SK-N-SH (cell line): ENCODE measurements at regions not wholly inside any gene's neighbourhood (a gene's known extent, or its start where the extent isn't known, plus 50 kb on each side); places are given as distances from the start of the nearest gene placed in this dataset.
A peak's percentile ranks its signal among the peaks of the same experiment; 100 is the strongest.

Experiments used
- CTCF ChIA-PET: fragments of 300-600, 350-600 bp; formaldehyde crosslinking; extraction: SDS; loops from one replicate; lab custom pipeline; 2021; lab: Yijun Ruan, JAX
- POLR2A ChIA-PET: fragments of 350-600 bp; sonication (Branson Sonifier 250); formaldehyde crosslinking; extraction: SDS; loops from one replicate; lab custom pipeline; 2020; ENCODE audit warnings: antibody characterized with exemption, inconsistent platforms; lab: Yijun Ruan, JAX
- DNase-seq: peaks from one replicate; pipeline ENCODE4 v3.0.0; 2012
- H2AFZ ChIP-seq: fragments of 200-600 bp; sonication (generic); 2 replicates; pipeline ENCODE4 v1.8.1; 2016; ENCODE audit warnings: antibody characterized with exemption, mild to moderate bottlenecking, low read depth
- H3F3A ChIP-seq: fragments of 200-600 bp; sonication (generic); replicated peaks from 2 replicates; pipeline ENCODE3; 2016; ENCODE audit warnings: antibody characterized with exemption, mild to moderate bottlenecking; ENCODE audit not compliant: insufficient read depth
- H3K27ac ChIP-seq, 2 experiments: fragments of 200-500 bp in 1 of 2; fragments of 200-600 bp in 1 of 2; sonication (Bioruptor generic) in 1 of 2; sonication (generic), shearing (Covaris generic) in 1 of 2; 2 replicates each; pipeline versions ENCODE4 v1.5.1 to v1.6.1; 2014 to 2016; ENCODE audit warnings: low read depth in 2 of 2, inconsistent platforms in 1 of 2, low read length in 1 of 2, mild to moderate bottlenecking in 1 of 2, mixed read lengths in 1 of 2
- H3K27me3 ChIP-seq: fragments of 200-600 bp; sonication (generic), shearing (Covaris generic); 2 replicates; pipeline ENCODE4 v1.6.1; 2016; ENCODE audit warnings: mixed run types; ENCODE audit not compliant: insufficient read depth
- H3K36me3 ChIP-seq, 2 experiments: fragments of 200-500 bp in 1 of 2; fragments of 200-600 bp in 1 of 2; sonication (Bioruptor generic) in 1 of 2; sonication (generic) in 1 of 2; replicated peaks in 1 of 2; 2 replicates each; pipeline versions ENCODE3 to v1.5.1; 2014 to 2016; ENCODE audit warnings: low read length in 1 of 2, mild to moderate bottlenecking in 1 of 2; ENCODE audit not compliant: insufficient read depth in 2 of 2, control insufficient read depth in 1 of 2
- H3K4me1 ChIP-seq, 2 experiments: fragments of 200-500 bp in 1 of 2; fragments of 200-600 bp in 1 of 2; sonication (Bioruptor generic) in 1 of 2; sonication (generic), shearing (Covaris generic) in 1 of 2; 2 replicates each; pipeline versions ENCODE4 v1.5.1 to v1.6.1; 2014 to 2016; ENCODE audit warnings: low read depth in 1 of 2, low read length in 1 of 2, mixed run types in 1 of 2; ENCODE audit not compliant: insufficient read depth in 2 of 2, control insufficient read depth in 1 of 2
- H3K4me2 ChIP-seq: fragments of 200-600 bp; sonication (generic), shearing (Covaris generic); 2 replicates; pipeline ENCODE4 v1.6.1; 2017; ENCODE audit warnings: mixed run types
- H3K4me3 ChIP-seq, 2 experiments: fragments of 200-500 bp in 1 of 2; fragments of 200-600 bp in 1 of 2; sonication (Bioruptor generic) in 1 of 2; sonication (generic), shearing (Covaris generic) in 1 of 2; 2 replicates each; pipeline versions ENCODE4 v1.5.1 to v1.8.1; 2014 to 2016; ENCODE audit warnings: low read depth in 2 of 2, inconsistent platforms in 1 of 2, low read length in 1 of 2, mild to moderate bottlenecking in 1 of 2, mixed read lengths in 1 of 2, moderate library complexity in 1 of 2
- H3K79me2 ChIP-seq: fragments of 200-600 bp; sonication (generic); 2 replicates; pipeline ENCODE4 v1.8.1; 2017; ENCODE audit warnings: mild to moderate bottlenecking; ENCODE audit not compliant: insufficient read depth
- H3K9ac ChIP-seq: fragments of 200-600 bp; sonication (generic); 2 replicates; pipeline ENCODE4 v1.6.1; 2017; ENCODE audit warnings: mixed run types
- H3K9me2 ChIP-seq: fragments of 200-600 bp; sonication (generic); 2 replicates; pipeline ENCODE4 v1.6.1; 2017; ENCODE audit warnings: mixed run types
- H3K9me3 ChIP-seq: fragments of 200-600 bp; sonication (generic); 2 replicates; pipeline ENCODE4 v1.6.1; 2017; ENCODE audit warnings: mixed run types, mild to moderate bottlenecking, moderate library complexity
- H4K20me1 ChIP-seq: fragments of 200-600 bp; sonication (generic); 2 replicates; pipeline ENCODE4 v1.6.1; 2017; ENCODE audit warnings: mild to moderate bottlenecking, mixed run types; ENCODE audit not compliant: insufficient read depth
- CTCF ChIP-seq: fragments of 200-600 bp; sonication (generic); IDR thresholded peaks from 2 replicates; pipeline ENCODE4 v1.6.1; 2017; ENCODE audit warnings: antibody characterized with exemption, mild to moderate bottlenecking, moderate library complexity
- ELF1 ChIP-seq: IDR thresholded peaks from 2 replicates; pipeline ENCODE4 v1.4.0; 2012
- FOSL2 ChIP-seq: IDR thresholded peaks from 2 replicates; pipeline ENCODE4 v1.4.0; 2012; ENCODE audit warnings: low read depth, mild to moderate bottlenecking, moderate library complexity, borderline replicate concordance
- FOXM1 ChIP-seq: IDR thresholded peaks from 2 replicates; pipeline ENCODE4 v1.4.0; 2012; ENCODE audit warnings: low read depth, mild to moderate bottlenecking
- GABPA ChIP-seq: IDR thresholded peaks from 2 replicates; pipeline ENCODE4 v1.4.0; 2012; ENCODE audit warnings: low read depth, mild to moderate bottlenecking
- GATA2 ChIP-seq: sonication (generic); formaldehyde crosslinking; IDR thresholded peaks from 2 replicates; pipeline ENCODE4 v1.5.0; 2020; ENCODE audit warnings: mild to moderate bottlenecking, missing genetic modification reagents
- JUND ChIP-seq: IDR thresholded peaks from 2 replicates; pipeline ENCODE4 v1.4.0; 2012
- MAX ChIP-seq: IDR thresholded peaks from 2 replicates; pipeline ENCODE4 v1.4.0; 2012; ENCODE audit warnings: low read depth
- MXI1 ChIP-seq: IDR thresholded peaks from 2 replicates; pipeline ENCODE4 v1.6.1; 2012; ENCODE audit warnings: mild to moderate bottlenecking, low read depth, low read length, improper control_type of control experiment
- PBX3 ChIP-seq: IDR thresholded peaks from 2 replicates; pipeline ENCODE4; 2012
- RAD21 ChIP-seq: IDR thresholded peaks from 2 replicates; pipeline ENCODE4 v1.6.1; 2012; ENCODE audit warnings: mild to moderate bottlenecking, low read length
- RCOR1 ChIP-seq: fragments of 150-350 bp; IDR thresholded peaks from 2 replicates; pipeline ENCODE4 v1.6.1; 2017; ENCODE audit warnings: antibody characterized with exemption, low read length
- RXRA ChIP-seq: IDR thresholded peaks from 2 replicates; pipeline ENCODE4 v1.4.0; 2012; ENCODE audit warnings: low read depth, mild to moderate bottlenecking, borderline replicate concordance
- SMC3 ChIP-seq: IDR thresholded peaks from 2 replicates; pipeline ENCODE4 v1.6.1; 2012; ENCODE audit warnings: low read depth, low read length, improper control_type of control experiment
- TAF1 ChIP-seq: IDR thresholded peaks from 2 replicates; pipeline ENCODE4 v1.6.1; 2012; ENCODE audit warnings: low read depth, mild to moderate bottlenecking, low read length, moderate library complexity, borderline replicate concordance
- TEAD4 ChIP-seq: IDR thresholded peaks from 2 replicates; pipeline ENCODE4 v1.4.0; 2012; ENCODE audit warnings: mild to moderate bottlenecking, borderline replicate concordance; ENCODE audit not compliant: insufficient read depth
- USF2 ChIP-seq: fragments of 150-350 bp; IDR thresholded peaks from 2 replicates; pipeline ENCODE4 v1.6.1; 2017; ENCODE audit warnings: antibody characterized with exemption, low read length, low read depth, borderline replicate concordance
- WGBS: methylation state at CpG from one replicate; pipeline ENCODE4 v1.1.6; 2017; ENCODE audit warnings: low lambda C conversion rate; 5-methylcytosine and 5-hydroxymethylcytosine counted together

- DNase-seq: no peak
- WGBS: 95% methylated on average over 1 of the region's 1 CpG
- no peaks in the 10 kb centered on the region for H3F3A ChIP-seq
- H3K9me2 ChIP-seq: no peaks in the 10 kb centered on the region
- no peaks in the 10 kb centered on the region for H3K36me3 ChIP-seq
- no peak overlapping the region for H3K4me2 ChIP-seq
- TF ChIP-seq MXI1 (no peak), GATA2 (CRISPR knock-in tag) (no peak), FOXM1 (no peak), RXRA (no peak), TEAD4 (no peak), RAD21 (no peak), JUND (no peak), RCOR1 (no peak)
- H3K9me3 ChIP-seq: no peaks in the 10 kb centered on the region
- no peaks in the 10 kb centered on the region for H4K20me1 ChIP-seq
- H3K27ac ChIP-seq: no peak overlapping the region
- no peak overlapping the region for H3K9ac ChIP-seq
- H3K4me1 ChIP-seq: no peaks in the 10 kb centered on the region; a peak in 1 of 4 replicates
- POLR2A ChIA-PET: no interaction called here
- CTCF ChIA-PET: no interaction called here
- no peak overlapping the region for H3K4me3 ChIP-seq
- H3K79me2 ChIP-seq: no peaks in the 10 kb centered on the region
- H3K27me3 ChIP-seq: no peaks in the 10 kb centered on the region
- H2AFZ ChIP-seq: no peak overlapping the region
Observed at GRCh38 chr10:60597513-60597912, 180.8 kb upstream of the CDK1 start.

GRCh38 chr10:60595852-60596251 is 182.4 kb upstream of the CDK1 start:
- Histone ChIP-seq H3K9me2 (no peaks in the 10 kb centered on the region), H3K27ac (no peak overlapping the region), H3K4me3 (no peak overlapping the region), H3K36me3 (no peaks in the 10 kb centered on the region), H3K9ac (no peak overlapping the region), H3K4me2 (no peak overlapping the region), H3K9me3 (no peaks in the 10 kb centered on the region), H3F3A (no peaks in the 10 kb centered on the region), H3K4me1 (no peaks in the 10 kb centered on the region; a peak in 1 of 4 replicates), H3K79me2 (no peaks in the 10 kb centered on the region), H3K27me3 (no peaks in the 10 kb centered on the region), H4K20me1 (no peaks in the 10 kb centered on the region), H2AFZ (peak overlapping the region; percentile 47; the same call in 1 of the 2 replicates)
- DNase-seq: no peak
- ChIA-PET POLR2A (no interaction called here), CTCF (interaction anchor here (1.5 kb wide), 1 partner anchor 40 kb away, joined by 5 read pairs; no protein-coding TSS in a partner anchor)
- whole genome bisulfite sequencing: 85% methylated on average over 3 of the region's 3 CpGs
- no peak for TF ChIP-seq GATA2 (CRISPR knock-in tag)
- TF ChIP-seq RCOR1: no peak
- no peak for TF ChIP-seq USF2
- no peak for TF ChIP-seq SMC3
- no peak for TF ChIP-seq RAD21
- no peak for TF ChIP-seq ELF1

GRCh38 chr10:60594476-60595051 is 183.7 kb upstream of the CDK1 start:
- no peak for DNase-seq
- no peaks in the 10 kb centered on the region for H3K79me2 ChIP-seq

More at GRCh38 chr10:60594476-60595051, 183.7 kb upstream of the CDK1 start:
- WGBS: 73% methylated on average over 1 of the region's 1 CpG
- POLR2A ChIA-PET: no interaction called here
- Histone ChIP-seq H3K9me3 (no peaks in the 10 kb centered on the region), H3K27ac (no peak overlapping the region), H4K20me1 (no peaks in the 10 kb centered on the region), H2AFZ (peak overlapping the region; percentile 17; the same call in 1 of the 2 replicates), H3K9ac (no peak overlapping the region), H3K4me2 (no peak overlapping the region), H3K4me1 (no peaks in the 10 kb centered on the region; a peak in 1 of 4 replicates), H3F3A (no peaks in the 10 kb centered on the region), H3K4me3 (no peak overlapping the region), H3K27me3 (no peaks in the 10 kb centered on the region), H3K9me2 (no peaks in the 10 kb centered on the region), H3K36me3 (no peaks in the 10 kb centered on the region)
- TF ChIP-seq MAX: no peak
- TF ChIP-seq FOSL2: no peak
- no peak for TF ChIP-seq USF2
- TF ChIP-seq PBX3: no peak
- TF ChIP-seq CTCF: peak; percentile 15; the same call in 1 of the 2 replicates
- TF ChIP-seq TAF1: no peak
- no peak for TF ChIP-seq GABPA
- CTCF ChIA-PET: interaction anchor here (1.5 kb wide), 1 partner anchor 39 kb away, joined by 5 read pairs; no protein-coding TSS in a partner anchor
